22Rv1 (cell line): ENCODE measurements at regions not wholly inside any gene's neighbourhood (a gene's known extent, or its start where the extent isn't known, plus 50 kb on each side); places are given as distances from the start of the nearest gene placed in this dataset.

ENCODE experiments used
- ZFX ChIP-seq: fragments of 450-650 bp; IDR thresholded peaks from 2 replicates; pipeline ENCODE4 v1.6.1; 2017; ENCODE audit warnings: antibody characterized with exemption, borderline replicate concordance
- TF ChIP-seq, protein P1 (sequence below): fragments of 450-650 bp; IDR thresholded peaks from 2 replicates; pipeline ENCODE4 v1.5.1; 2017; ENCODE audit warnings: mild to moderate bottlenecking

DNA sequence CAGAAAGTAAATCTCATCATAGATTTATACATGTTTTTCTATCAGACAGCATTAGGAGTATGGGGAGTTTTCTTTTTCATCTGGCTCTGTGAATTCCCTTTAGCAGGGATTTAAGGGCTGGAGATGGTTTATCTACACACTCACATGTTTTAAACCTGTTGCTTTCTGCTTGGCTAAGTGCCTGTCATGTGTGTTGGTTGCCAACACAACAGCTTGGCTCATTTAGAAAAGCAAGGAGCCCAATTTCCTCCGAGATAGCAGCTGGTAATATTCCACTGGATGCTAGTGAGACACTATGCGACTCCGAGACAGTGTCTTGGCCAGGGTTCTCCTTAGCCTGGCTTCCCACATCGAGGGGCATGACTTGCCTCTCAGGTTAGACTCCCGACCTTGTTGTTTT is 83.3 kb downstream of the KLF5 start:
- TF ChIP-seq, protein P1, sequence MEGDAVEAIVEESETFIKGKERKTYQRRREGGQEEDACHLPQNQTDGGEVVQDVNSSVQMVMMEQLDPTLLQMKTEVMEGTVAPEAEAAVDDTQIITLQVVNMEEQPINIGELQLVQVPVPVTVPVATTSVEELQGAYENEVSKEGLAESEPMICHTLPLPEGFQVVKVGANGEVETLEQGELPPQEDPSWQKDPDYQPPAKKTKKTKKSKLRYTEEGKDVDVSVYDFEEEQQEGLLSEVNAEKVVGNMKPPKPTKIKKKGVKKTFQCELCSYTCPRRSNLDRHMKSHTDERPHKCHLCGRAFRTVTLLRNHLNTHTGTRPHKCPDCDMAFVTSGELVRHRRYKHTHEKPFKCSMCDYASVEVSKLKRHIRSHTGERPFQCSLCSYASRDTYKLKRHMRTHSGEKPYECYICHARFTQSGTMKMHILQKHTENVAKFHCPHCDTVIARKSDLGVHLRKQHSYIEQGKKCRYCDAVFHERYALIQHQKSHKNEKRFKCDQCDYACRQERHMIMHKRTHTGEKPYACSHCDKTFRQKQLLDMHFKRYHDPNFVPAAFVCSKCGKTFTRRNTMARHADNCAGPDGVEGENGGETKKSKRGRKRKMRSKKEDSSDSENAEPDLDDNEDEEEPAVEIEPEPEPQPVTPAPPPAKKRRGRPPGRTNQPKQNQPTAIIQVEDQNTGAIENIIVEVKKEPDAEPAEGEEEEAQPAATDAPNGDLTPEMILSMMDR: no peak
- TF ChIP-seq ZFX: no peak
